ENCODE measurements at regions not wholly inside any gene's neighbourhood (a gene's known extent, or its start where the extent isn't known, plus 50 kb on each side); places are given as distances from the start of the nearest gene placed in this dataset.

- no TSS peak for BruUV-seq (replicated peaks)
- DNase-seq (ENCODE audit: low read depth, low spot score), result no peak
- H4K20me1 ChIP-seq (ENCODE audit: insufficient read depth), result no peaks in the 10 kb centered on the region
- ATAC-seq, result no peak
- H3K79me2 ChIP-seq (ENCODE audit: insufficient read depth, low read length), result no peaks in the 10 kb centered on the region
- no peak overlapping the region for H2AFZ ChIP-seq (ENCODE audit: low read depth, low read length, poor library complexity, severe bottlenecking)
- peaks cover 0 to 18% of the 10 kb centered on the region in 2 experiments; a peak in 2 of 4 replicates for H3K36me3 ChIP-seq (ENCODE audit: control insufficient read depth in 1 of 2, insufficient read depth in 2 of 2, low read length in 2 of 2)
- no peak overlapping the region for H3K4me3 ChIP-seq (replicated peaks in 1 of 2; ENCODE audit: low read depth in 1 of 2, low read length in 2 of 2)
- ChIA-PET POLR2A (no interaction called here), RAD21 (ENCODE audit: low non-redundant PET in 1 of 2, low total read pairs in 2 of 2, uncharacterized antibody in 2 of 2, unreplicated experiment in 2 of 2) (no interaction called here), CTCF (no interaction called here)
- H3K27ac ChIP-seq (ENCODE audit: low read depth, low read length), result no peak overlapping the region
- peaks cover 0 to 3% of the 10 kb centered on the region in 2 experiments; a peak in 2 of 4 replicates for H3K4me1 ChIP-seq (ENCODE audit: control insufficient read depth in 1 of 2, insufficient read depth in 2 of 2, low read length in 2 of 2)
- no peaks in the 10 kb centered on the region; a peak in 1 of 4 replicates for H3K9me3 ChIP-seq (ENCODE audit: control insufficient read depth in 1 of 2, insufficient read depth in 1 of 2, low read depth in 1 of 2, low read length in 2 of 2)
- H3K27me3 ChIP-seq (ENCODE audit: insufficient read depth, low read length), result no peaks in the 10 kb centered on the region
- intact Hi-C loops (cut with micrococcal nuclease), result no loop called here
- H3K9ac ChIP-seq (ENCODE audit: low read length), result no peak overlapping the region
- no peak overlapping the region for H3K4me2 ChIP-seq (ENCODE audit: low read length)
- H3K9me2 ChIP-seq (ENCODE audit: insufficient read depth), result no peaks in the 10 kb centered on the region; the same call in 1 of the 2 replicates
- no peak for TF ChIP-seq EZH2 (IDR thresholded peaks at IDR 0.05)
- TF ChIP-seq POLR2AphosphoS5 (IDR thresholded peaks at IDR 0.05; ENCODE audit: low read depth, low read length), result no peak
- TF ChIP-seq RAD21 (IDR thresholded peaks at IDR 0.05; ENCODE audit: low read depth), result no peak
- TF ChIP-seq JUND (IDR thresholded peaks at IDR 0.05), result no peak
- TF ChIP-seq CEBPB (IDR thresholded peaks at IDR 0.05; ENCODE audit: low read depth), result no peak
- no peak for TF ChIP-seq SRF (IDR thresholded peaks at IDR 0.05; ENCODE audit: low read depth)
- no peak for TF ChIP-seq EGR1 (IDR thresholded peaks at IDR 0.05; ENCODE audit: low read depth)
- TF ChIP-seq ZFX (IDR thresholded peaks at IDR 0.05), result no peak
- TF ChIP-seq ATF3 (IDR thresholded peaks at IDR 0.05), result no peak
- no peak for TF ChIP-seq ZBTB33 (IDR thresholded peaks at IDR 0.05; ENCODE audit: extremely low read depth, insufficient replicate concordance, low read length)
Observed at GRCh38 chr5:82881571-82882174, 195.5 kb downstream of the TMEM167A start.
